H1 (cell line): ENCODE measurements at regions not wholly inside any gene's neighbourhood (a gene's known extent, or its start where the extent isn't known, plus 50 kb on each side); places are given as distances from the start of the nearest gene placed in this dataset.

Experiments
- CHD7 ChIP-seq: fragments of 300-600 bp; sonication (generic); IDR thresholded peaks from 2 replicates; pipeline ENCODE4 v1.7.1; 2012; ENCODE audit warnings: low read length, moderate library complexity, mild to moderate bottlenecking, inconsistent platforms; ENCODE audit not compliant: insufficient replicate concordance
- SIN3A ChIP-seq, 2 experiments: IDR thresholded peaks in 1 of 2; conservative IDR thresholded peaks in 1 of 2; 2 replicates each; pipeline ENCODE4 v1.6.1; 2011 to 2012; ENCODE audit warnings: low read length in 2 of 2, improper control_type of control experiment in 1 of 2, low read depth in 1 of 2, mild to moderate bottlenecking in 1 of 2
- SUZ12 ChIP-seq: fragments of 200-600 bp; sonication (generic); IDR thresholded peaks from 2 replicates; pipeline ENCODE4 v1.6.1; 2012; ENCODE audit warnings: mild to moderate bottlenecking, inconsistent platforms, low read length, moderate library complexity, mixed read lengths
- YY1 ChIP-seq: IDR thresholded peaks from 2 replicates; pipeline ENCODE4 v1.6.1; 2011; ENCODE audit warnings: low read depth, mild to moderate bottlenecking, low read length

GRCh38 chr13:38528986-38529385 lies 157.9 kb upstream of the FREM2 start (continued):
- no peak for TF ChIP-seq CHD7
- no peak for TF ChIP-seq SUZ12
- no peak for TF ChIP-seq YY1
- TF ChIP-seq SIN3A (conservative IDR thresholded peaks at IDR 0.05 in 1 of 2, IDR thresholded peaks at IDR 0.05 in 1 of 2; ENCODE audit: low read depth in 1 of 2, low read length in 2 of 2) = no peak
